ENCODE measurements at regions not wholly inside any gene's neighbourhood (a gene's known extent, or its start where the extent isn't known, plus 50 kb on each side); places are given as distances from the start of the nearest gene placed in this dataset.

DNA sequence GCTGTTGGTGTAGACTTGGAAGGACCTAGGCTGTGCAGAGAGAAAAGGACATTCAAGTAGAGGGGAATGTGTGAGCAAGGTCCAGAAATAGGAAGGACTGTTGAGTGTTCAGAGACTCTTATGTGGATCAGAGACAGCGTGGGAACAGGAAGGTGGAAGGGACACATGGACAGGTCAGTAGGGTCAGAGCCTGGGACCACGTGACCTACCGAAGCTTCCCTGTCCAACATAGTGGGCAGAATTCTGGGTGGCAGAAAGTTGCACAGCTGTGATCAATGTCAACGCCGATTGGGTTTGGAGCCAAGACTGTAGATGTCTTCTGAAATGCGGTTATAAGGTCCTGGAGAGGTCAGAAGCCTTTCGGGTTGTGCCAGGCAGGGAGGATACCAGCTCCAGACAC is 195.9 kb upstream of the MKI67 start:
- DNase-seq: no peak

DNA sequence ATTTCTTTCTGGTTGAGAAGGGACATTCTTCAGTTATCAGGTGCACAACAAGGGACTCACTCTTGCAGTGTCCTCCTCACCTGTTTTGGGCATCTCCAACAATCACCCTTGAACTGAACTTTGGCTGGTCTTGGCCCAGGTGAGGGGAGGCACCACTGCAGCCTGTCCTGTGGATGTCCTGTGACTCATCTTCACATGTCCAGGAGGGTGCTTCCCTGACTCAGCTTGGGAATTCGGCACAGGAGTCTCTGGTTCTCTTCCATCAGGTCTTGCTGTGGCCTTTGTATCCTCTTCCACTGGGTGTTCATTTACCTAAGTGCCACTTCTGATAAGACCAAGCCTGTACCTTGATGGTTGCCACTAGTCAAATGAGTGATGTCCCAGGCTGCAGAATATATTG is 196.7 kb upstream of the MKI67 start:
- no peak for DNase-seq

GRCh38 chr10:128324058-128324827 is 198.0 kb upstream of the MKI67 start:
- no peak for DNase-seq

- DNase-seq: no peak
Observed at GRCh38 chr10:128325788-128326187, 199.6 kb upstream of the MKI67 start.

GRCh38 chr10:128326251-128326650 is 200.0 kb upstream of the MKI67 start:
- DNase-seq: no peak

- no peak for DNase-seq
Observed at GRCh38 chr10:128326851-128327250, 200.6 kb upstream of the MKI67 start.

- DNase-seq: no peak
Observed at GRCh38 chr10:128336401-128336800, 210.2 kb upstream of the MKI67 start.

GRCh38 chr10:128337860-128338378 is 211.7 kb upstream of the MKI67 start:
- DNase-seq: no peak

DNA sequence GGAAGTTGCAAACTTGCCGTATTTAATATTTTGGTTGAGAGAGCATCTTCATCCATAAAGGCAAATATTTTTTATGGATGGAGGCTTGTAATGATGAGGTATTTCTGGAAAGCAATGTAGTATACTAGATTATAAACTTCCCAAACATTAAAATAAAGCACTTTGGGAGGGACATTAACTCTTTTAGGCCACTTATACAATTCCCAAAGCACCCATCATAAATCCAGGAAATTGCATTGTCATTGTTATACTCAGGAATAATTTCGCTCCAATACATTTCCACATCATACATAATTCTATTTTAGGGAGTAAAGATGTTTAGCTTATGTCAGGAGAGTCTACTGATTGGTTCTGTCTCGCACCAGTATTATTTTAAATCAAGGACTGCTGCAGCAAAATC is 212.7 kb upstream of the MKI67 start:
- DNase-seq: no peak

DNA sequence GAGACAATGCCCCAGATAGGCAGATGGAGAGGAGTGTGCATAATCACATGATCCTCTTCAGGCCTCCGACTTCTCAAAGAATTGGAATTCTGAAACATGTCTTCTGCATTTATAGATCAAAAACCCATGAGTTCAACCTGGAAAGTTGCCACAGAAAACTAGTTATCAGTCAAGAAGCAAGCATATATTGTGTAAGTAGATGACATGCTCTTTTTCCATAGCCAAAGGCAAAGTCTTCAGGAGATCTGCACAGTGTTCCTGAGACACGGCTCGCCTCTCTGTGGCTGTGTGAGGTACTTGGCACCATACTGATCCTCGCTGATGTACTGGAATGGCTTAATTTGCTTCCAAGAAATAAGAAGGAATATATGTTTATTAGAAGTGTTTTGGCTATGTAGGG is 213.5 kb upstream of the MKI67 start:
- DNase-seq: no peak

DNA sequence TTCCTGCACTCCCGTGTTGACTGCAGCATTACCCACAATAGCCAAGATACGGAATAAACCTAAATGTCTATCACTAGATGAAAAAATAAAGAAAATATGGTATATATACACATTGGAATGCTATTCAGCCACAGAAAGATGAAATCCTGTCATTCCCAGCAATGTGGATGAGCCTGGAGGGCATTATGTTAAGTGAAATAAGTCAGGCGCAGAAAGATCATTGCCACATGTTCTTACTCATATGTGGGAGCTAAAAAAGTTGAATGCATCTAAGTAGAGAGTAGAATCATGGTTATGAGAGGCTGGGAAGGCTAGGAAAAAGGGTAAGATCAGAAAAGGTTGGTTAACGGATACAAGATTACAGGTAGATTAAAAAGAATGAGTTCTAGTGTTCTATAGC is 219.1 kb upstream of the MKI67 start:
- no peak for DNase-seq

GRCh38 chr10:128360783-128361182 is 234.6 kb upstream of the MKI67 start:
- DNase-seq: no peak

DNA sequence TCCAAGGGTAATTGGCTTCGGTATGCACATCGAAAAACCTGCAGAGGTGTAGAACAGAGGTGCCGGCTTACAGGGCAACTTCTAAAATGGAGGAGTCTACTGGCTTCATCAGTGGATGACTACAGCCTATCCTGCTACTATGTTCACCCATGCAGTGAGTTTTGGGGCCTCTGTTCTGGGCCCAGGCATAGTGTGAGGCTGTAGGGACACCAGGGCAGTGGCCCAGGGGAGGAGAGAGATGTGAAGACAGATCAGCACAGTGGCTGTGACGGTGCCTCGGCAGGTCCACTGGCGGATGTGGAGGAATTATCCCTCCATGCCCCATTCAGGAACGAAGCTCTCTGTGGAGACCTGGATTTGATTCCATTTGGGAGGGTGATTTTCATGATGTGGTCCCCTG is 235.3 kb upstream of the MKI67 start:
- no peak for DNase-seq

GRCh38 chr10:128362514-128362913 is 236.3 kb upstream of the MKI67 start:
- no peak for DNase-seq

DNA sequence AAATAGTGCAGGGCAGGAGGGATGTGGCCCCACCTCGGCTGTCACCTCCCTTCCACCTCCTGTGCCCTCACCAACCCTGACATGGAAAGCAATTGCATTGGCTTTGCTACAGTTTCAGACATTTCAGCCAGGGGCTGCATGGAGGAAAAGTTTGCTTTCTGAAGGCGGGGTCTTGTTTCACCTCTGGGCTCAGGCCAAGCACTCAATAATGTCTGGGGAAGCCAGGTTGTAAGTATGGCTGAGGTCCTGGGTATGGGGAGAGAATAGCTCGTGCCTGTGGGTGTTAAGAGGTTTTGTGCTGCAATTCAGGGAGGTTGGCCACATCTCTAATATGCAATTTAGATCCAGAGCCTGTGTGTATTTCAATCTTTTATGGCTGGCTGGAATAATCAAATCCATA is 238.4 kb upstream of the MKI67 start:
- DNase-seq: no peak

- no peak for DNase-seq
Observed at GRCh38 chr10:128365156-128365725, 239.0 kb upstream of the MKI67 start.

- no peak for DNase-seq
Observed at GRCh38 chr10:128367807-128368206, 241.6 kb upstream of the MKI67 start.

DNA sequence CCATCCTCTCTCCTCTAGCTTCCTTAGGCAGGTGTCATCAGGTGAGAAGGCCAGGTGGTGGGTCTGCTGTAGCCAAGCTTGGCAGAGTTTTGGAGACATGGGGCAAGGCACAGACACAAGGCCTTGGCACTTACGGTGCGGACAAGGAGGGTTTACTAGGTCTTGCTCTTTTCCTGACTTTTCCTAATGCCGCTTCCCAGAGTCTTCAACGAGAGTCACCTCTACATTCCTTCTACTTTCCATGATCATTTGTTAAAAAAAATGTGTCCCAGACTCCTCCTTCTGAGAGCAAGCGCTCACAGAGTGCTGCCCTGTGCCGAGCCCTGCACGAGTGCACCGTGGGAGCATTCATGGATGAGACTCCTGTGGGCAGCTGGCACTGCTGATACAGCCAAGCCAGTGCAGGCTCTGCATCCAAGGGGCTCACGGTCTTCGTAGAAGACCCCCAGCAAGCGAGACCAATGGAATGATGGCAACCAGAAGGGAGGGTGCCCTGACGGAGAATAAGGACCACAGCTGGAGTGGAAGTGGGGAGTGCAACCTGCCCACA is 243.0 kb upstream of the MKI67 start:
- DNase-seq: no peak

DNA sequence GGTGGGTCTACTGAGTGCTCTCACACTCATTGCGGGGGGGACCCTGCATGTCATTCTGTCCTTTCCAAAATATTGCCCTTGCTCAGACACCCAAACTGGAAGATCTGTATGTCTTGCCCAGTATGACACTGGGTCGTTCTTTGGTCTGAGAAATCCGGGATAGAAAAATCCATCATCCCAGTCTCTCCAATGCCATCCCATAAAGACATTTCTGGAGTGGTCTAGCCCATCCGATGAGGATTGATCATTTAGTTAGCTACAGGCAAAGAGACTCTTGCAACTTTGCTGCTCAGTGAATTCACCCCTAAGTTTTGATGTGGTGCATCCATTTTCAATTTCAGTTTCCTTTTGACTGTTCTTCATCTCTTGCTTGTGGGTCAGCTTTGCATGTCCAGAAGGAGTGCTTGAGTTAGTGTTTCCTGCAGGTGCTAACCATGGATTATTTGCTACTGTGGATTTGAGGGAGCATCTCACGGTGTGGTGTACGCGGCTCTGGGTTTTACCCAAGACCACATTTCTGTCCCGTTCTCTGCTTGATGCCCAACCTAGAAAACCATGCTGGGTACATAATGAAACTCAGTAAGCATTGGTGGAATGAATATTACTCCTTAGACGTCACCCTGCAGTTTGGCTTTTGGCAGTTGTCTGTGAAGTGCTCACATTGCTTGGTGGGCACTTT is 247.0 kb upstream of the MKI67 start:
- DNase-seq: no peak

- no peak for DNase-seq
Observed at GRCh38 chr10:128373831-128374230, 247.6 kb upstream of the MKI67 start.

- DNase-seq: no peak
Observed at GRCh38 chr10:128375171-128375570, 248.9 kb upstream of the MKI67 start.

GRCh38 chr10:128377364-128377987 is 251.3 kb upstream of the MKI67 start:
- no peak for DNase-seq

DNA sequence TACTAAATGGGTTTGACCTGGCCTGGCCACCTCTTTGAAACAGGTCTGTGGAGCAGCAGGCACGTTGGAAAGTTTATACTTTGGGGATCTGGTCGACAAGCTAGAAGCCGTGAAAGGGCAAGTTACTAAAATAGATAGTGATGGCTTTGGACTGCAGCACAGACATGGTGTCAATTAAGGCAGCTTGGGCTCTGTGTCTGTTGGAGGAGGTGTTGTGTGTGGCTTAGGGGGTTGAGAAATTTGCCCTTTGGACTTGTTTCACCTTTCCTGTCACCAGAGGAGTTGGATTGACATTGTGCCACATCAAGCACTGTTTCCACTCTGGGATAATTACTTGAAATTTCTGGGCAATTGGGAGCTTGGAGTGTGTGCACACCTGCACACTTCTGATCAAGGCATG is 251.8 kb upstream of the MKI67 start:
- no peak for DNase-seq
